K562 (cell line): ENCODE measurements at regions not wholly inside any gene's neighbourhood (a gene's known extent, or its start where the extent isn't known, plus 50 kb on each side); places are given as distances from the start of the nearest gene placed in this dataset.

Experiments used
- BRCA1 ChIP-seq, 2 experiments: fragments of 450-650 bp in 1 of 2; sonication (generic) in 1 of 2; formaldehyde crosslinking in 1 of 2; IDR thresholded peaks; 2 replicates each; pipeline versions ENCODE4 v1.5.0 to v1.6.1; 2017 to 2020; ENCODE audit warnings: mild to moderate bottlenecking in 1 of 2, missing genetic modification reagents in 1 of 2
- FOXA1 ChIP-seq: fragments of 450-650 bp; IDR thresholded peaks from 2 replicates; pipeline ENCODE4 v1.6.1; 2016; ENCODE audit warnings: mild to moderate bottlenecking, borderline replicate concordance
- HNRNPL ChIP-seq: fragments of 200-400 bp; formaldehyde crosslinking; IDR thresholded peaks from 2 replicates; pipeline ENCODE4 v1.6.1; 2017; ENCODE audit warnings: low read depth, mild to moderate bottlenecking, low read length
- MEIS2 ChIP-seq: fragments of 450-650 bp; IDR thresholded peaks from 2 replicates; pipeline ENCODE4 v1.6.1; 2014; ENCODE audit warnings: mild to moderate bottlenecking; ENCODE audit not compliant: partially characterized antibody
- POLR2B ChIP-seq: fragments of 450-650 bp; IDR thresholded peaks from 2 replicates; pipeline ENCODE4 v1.6.1; 2018; ENCODE audit warnings: low read depth; ENCODE audit not compliant: partially characterized antibody
- SETDB1 ChIP-seq: IDR thresholded peaks from one replicate; pipeline ENCODE4 v1.6.1; 2012; ENCODE audit warnings: low read length, control low read depth, inconsistent platforms
- ZNF274 ChIP-seq: IDR thresholded peaks from 2 replicates; pipeline ENCODE4 v1.6.1; 2011; ENCODE audit warnings: low read depth, mild to moderate bottlenecking, low read length, moderate library complexity, borderline replicate concordance
- TF ChIP-seq, protein P1 (sequence below), 2 experiments: fragments of 450-650 bp in 1 of 2; sonication (generic) in 1 of 2; formaldehyde crosslinking in 1 of 2; IDR thresholded peaks; 2 replicates each; pipeline versions ENCODE4 v1.7.1 to v1.9.0; 2016 to 2022; ENCODE audit warnings: inconsistent platforms in 1 of 2, mild to moderate bottlenecking in 1 of 2, missing genetic modification reagents in 1 of 2
- TF ChIP-seq, protein P2 (sequence below), 3 experiments: IDR thresholded peaks in 2 of 3; conservative IDR thresholded peaks in 1 of 3; 2 replicates each; pipeline ENCODE4 v1.5.1; 2011 to 2012; ENCODE audit warnings: low read length in 3 of 3, mild to moderate bottlenecking in 3 of 3, control low read depth in 2 of 3, improper control_type of control experiment in 1 of 3, inconsistent platforms in 1 of 3, low read depth in 1 of 3, mixed read lengths in 1 of 3, moderate library complexity in 1 of 3; ENCODE audit not compliant: insufficient read depth in 2 of 3

DNA sequence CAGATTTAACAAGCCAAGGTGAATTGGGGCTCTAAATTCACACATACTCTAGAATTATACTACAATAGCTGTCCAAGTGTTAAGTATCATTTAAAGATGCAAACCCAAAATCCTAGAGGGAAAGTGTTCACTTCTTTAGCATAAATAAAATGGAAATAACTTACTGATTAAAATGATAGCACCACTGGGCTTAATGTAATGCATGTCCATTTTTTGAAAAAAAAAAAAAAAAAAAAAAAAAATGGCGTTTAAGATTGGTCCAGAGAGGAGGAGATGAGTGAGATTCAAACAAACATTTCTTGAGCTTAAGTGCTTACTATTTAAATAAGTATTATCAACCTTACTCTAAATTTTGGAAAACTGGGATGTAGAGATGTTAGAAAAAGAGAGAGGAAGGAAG is 251.5 kb upstream of the CWC22 start:
- TF ChIP-seq, protein P1, sequence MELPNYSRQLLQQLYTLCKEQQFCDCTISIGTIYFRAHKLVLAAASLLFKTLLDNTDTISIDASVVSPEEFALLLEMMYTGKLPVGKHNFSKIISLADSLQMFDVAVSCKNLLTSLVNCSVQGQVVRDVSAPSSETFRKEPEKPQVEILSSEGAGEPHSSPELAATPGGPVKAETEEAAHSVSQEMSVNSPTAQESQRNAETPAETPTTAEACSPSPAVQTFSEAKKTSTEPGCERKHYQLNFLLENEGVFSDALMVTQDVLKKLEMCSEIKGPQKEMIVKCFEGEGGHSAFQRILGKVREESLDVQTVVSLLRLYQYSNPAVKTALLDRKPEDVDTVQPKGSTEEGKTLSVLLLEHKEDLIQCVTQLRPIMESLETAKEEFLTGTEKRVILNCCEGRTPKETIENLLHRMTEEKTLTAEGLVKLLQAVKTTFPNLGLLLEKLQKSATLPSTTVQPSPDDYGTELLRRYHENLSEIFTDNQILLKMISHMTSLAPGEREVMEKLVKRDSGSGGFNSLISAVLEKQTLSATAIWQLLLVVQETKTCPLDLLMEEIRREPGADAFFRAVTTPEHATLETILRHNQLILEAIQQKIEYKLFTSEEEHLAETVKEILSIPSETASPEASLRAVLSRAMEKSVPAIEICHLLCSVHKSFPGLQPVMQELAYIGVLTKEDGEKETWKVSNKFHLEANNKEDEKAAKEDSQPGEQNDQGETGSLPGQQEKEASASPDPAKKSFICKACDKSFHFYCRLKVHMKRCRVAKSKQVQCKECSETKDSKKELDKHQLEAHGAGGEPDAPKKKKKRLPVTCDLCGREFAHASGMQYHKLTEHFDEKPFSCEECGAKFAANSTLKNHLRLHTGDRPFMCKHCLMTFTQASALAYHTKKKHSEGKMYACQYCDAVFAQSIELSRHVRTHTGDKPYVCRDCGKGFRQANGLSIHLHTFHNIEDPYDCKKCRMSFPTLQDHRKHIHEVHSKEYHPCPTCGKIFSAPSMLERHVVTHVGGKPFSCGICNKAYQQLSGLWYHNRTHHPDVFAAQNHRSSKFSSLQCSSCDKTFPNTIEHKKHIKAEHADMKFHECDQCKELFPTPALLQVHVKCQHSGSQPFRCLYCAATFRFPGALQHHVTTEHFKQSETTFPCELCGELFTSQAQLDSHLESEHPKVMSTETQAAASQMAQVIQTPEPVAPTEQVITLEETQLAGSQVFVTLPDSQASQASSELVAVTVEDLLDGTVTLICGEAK (IDR thresholded peaks at IDR 0.05) = no peak
- TF ChIP-seq, protein P1 (CRISPR knock-in tag; IDR thresholded peaks at IDR 0.05) = no peak
- TF ChIP-seq SETDB1 = no peak
- TF ChIP-seq, protein P2, sequence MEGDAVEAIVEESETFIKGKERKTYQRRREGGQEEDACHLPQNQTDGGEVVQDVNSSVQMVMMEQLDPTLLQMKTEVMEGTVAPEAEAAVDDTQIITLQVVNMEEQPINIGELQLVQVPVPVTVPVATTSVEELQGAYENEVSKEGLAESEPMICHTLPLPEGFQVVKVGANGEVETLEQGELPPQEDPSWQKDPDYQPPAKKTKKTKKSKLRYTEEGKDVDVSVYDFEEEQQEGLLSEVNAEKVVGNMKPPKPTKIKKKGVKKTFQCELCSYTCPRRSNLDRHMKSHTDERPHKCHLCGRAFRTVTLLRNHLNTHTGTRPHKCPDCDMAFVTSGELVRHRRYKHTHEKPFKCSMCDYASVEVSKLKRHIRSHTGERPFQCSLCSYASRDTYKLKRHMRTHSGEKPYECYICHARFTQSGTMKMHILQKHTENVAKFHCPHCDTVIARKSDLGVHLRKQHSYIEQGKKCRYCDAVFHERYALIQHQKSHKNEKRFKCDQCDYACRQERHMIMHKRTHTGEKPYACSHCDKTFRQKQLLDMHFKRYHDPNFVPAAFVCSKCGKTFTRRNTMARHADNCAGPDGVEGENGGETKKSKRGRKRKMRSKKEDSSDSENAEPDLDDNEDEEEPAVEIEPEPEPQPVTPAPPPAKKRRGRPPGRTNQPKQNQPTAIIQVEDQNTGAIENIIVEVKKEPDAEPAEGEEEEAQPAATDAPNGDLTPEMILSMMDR (IDR thresholded peaks at IDR 0.05 in 2 of 3, conservative IDR thresholded peaks at IDR 0.05 in 1 of 3; ENCODE audit: insufficient read depth in 2 of 3, low read depth in 1 of 3, low read length in 3 of 3) = no peak
- TF ChIP-seq FOXA1 = no peak
- no peak for TF ChIP-seq BRCA1 (IDR thresholded peaks at IDR 0.05)
- TF ChIP-seq BRCA1 (CRISPR knock-in tag; IDR thresholded peaks at IDR 0.05) = no peak
- no peak for TF ChIP-seq ZNF274
- TF ChIP-seq MEIS2 = no peak
- TF ChIP-seq HNRNPL = no peak
- TF ChIP-seq POLR2B = no peak
